CD14-positive monocyte (primary cell): ENCODE measurements at regions not wholly inside any gene's neighbourhood (a gene's known extent, or its start where the extent isn't known, plus 50 kb on each side); places are given as distances from the start of the nearest gene placed in this dataset.

Experiments
- DNase-seq, 3 donors: peaks; one replicate each; pipeline ENCODE4 v3.0.0-alpha.2; 2011 to 2022
- H2AFZ ChIP-seq: 2 replicates; pipeline ENCODE4 v1.6.0; 2012; ENCODE audit warnings: mild to moderate bottlenecking, low read depth, low read length, inconsistent platforms; ENCODE audit not compliant: insufficient read depth, poor library complexity, severe bottlenecking
- H3K27ac ChIP-seq, 2 donors: 1 replicate in 1 of 2; 2 replicates in 1 of 2; pipeline ENCODE4 v1.5.1; 2012 to 2013; ENCODE audit warnings: low read length in 2 of 2, control low read depth in 1 of 2, inconsistent platforms in 1 of 2, low read depth in 1 of 2, mild to moderate bottlenecking in 1 of 2
- H3K27me3 ChIP-seq, 2 donors: one replicate each; pipeline versions ENCODE4 v1.6.0 to v1.6.1; 2011 to 2013; ENCODE audit warnings: low read length in 2 of 2; ENCODE audit not compliant: control insufficient read depth in 2 of 2, insufficient read depth in 2 of 2
- H3K36me3 ChIP-seq, 2 donors: replicated peaks in 1 of 2; 1 replicate in 1 of 2; 2 replicates in 1 of 2; pipeline versions ENCODE4 v1.5.1 to v1.6.1; 2012 to 2013; ENCODE audit warnings: low read length in 2 of 2, control low read depth in 1 of 2, inconsistent platforms in 1 of 2, mild to moderate bottlenecking in 1 of 2; ENCODE audit not compliant: insufficient read depth in 2 of 2, control insufficient read depth in 1 of 2
- H3K4me1 ChIP-seq, 2 donors: 1 replicate in 1 of 2; 2 replicates in 1 of 2; pipeline versions ENCODE4 v1.5.1 to v1.6.1; 2012 to 2013; ENCODE audit warnings: low read length in 2 of 2, control low read depth in 1 of 2, inconsistent platforms in 1 of 2, mild to moderate bottlenecking in 1 of 2, moderate library complexity in 1 of 2; ENCODE audit not compliant: insufficient read depth in 2 of 2, control insufficient read depth in 1 of 2
- H3K4me2 ChIP-seq: replicated peaks from 2 replicates; pipeline ENCODE3; 2012; ENCODE audit warnings: low read length, moderate library complexity, mild to moderate bottlenecking; ENCODE audit not compliant: poor library complexity, severe bottlenecking; ENCODE audit errors: extremely low read depth
- H3K4me3 ChIP-seq, 3 experiments: fragments of 200-600 bp in 1 of 3; sonication (generic) in 1 of 3; replicated peaks in 1 of 3; 1 replicate in 2 of 3; 2 replicates in 1 of 3; pipeline ENCODE4 v1.5.1; 2011 to 2013; ENCODE audit warnings: low read length in 3 of 3, mild to moderate bottlenecking in 3 of 3, control low read depth in 2 of 3, low read depth in 2 of 3, inconsistent platforms in 1 of 3, moderate library complexity in 1 of 3
- H3K79me2 ChIP-seq: 2 replicates; pipeline ENCODE4 v1.6.0; 2012; ENCODE audit warnings: mild to moderate bottlenecking, control low read depth, inconsistent platforms, low read length, moderate library complexity; ENCODE audit not compliant: insufficient read depth
- H3K9ac ChIP-seq: 2 replicates; pipeline ENCODE4 v1.6.0; 2017; ENCODE audit warnings: low read length, mild to moderate bottlenecking; ENCODE audit not compliant: insufficient read depth, poor library complexity, severe bottlenecking
- H3K9me3 ChIP-seq, 2 donors: replicated peaks in 1 of 2; 1 replicate in 1 of 2; 2 replicates in 1 of 2; pipeline versions ENCODE4 v1.5.1 to v1.6.1; 2012 to 2013; ENCODE audit warnings: low read length in 2 of 2, control low read depth in 1 of 2; ENCODE audit not compliant: control insufficient read depth in 1 of 2, insufficient read depth in 1 of 2
- H4K20me1 ChIP-seq: 2 replicates; pipeline ENCODE4 v1.6.0; 2012; ENCODE audit warnings: mild to moderate bottlenecking, low read length, control low read depth, moderate library complexity; ENCODE audit not compliant: insufficient read depth
- H3K27ac Mint-ChIP-seq, 7 donors: one replicate each; pipeline ENCODE4 v1.8.0; 2020; ENCODE audit warnings: mild to moderate bottlenecking in 7 of 7, mixed read lengths in 7 of 7, moderate library complexity in 6 of 7, inconsistent platforms in 2 of 7
- H3K27me3 Mint-ChIP-seq, 3 donors: one replicate each; pipeline ENCODE4 v1.8.0; 2021 to 2022; ENCODE audit warnings: low read depth in 3 of 3, mild to moderate bottlenecking in 3 of 3, mixed read lengths in 3 of 3, moderate library complexity in 3 of 3, inconsistent platforms in 1 of 3
- H3K36me3 Mint-ChIP-seq, 2 donors: one replicate each; pipeline ENCODE4 v1.8.0; 2020; ENCODE audit warnings: mixed read lengths in 2 of 2, inconsistent platforms in 1 of 2, mild to moderate bottlenecking in 1 of 2
- H3K4me1 Mint-ChIP-seq: one replicate; pipeline ENCODE4 v1.8.0; 2020; ENCODE audit warnings: mild to moderate bottlenecking, mixed read lengths
- H3K4me3 Mint-ChIP-seq, 2 donors: one replicate each; pipeline ENCODE4 v1.8.0; 2020; ENCODE audit warnings: mild to moderate bottlenecking in 2 of 2, mixed read lengths in 2 of 2, moderate library complexity in 1 of 2
- H3K9me3 Mint-ChIP-seq, 7 donors: one replicate each; pipeline ENCODE4 v1.8.0; 2020 to 2022; ENCODE audit warnings: mixed read lengths in 7 of 7, mild to moderate bottlenecking in 6 of 7, moderate library complexity in 6 of 7, inconsistent platforms in 2 of 7
- WGBS: methylation state at CpG from one replicate; pipeline ENCODE4 v1.1.5; 2013; ENCODE audit warnings: missing lambda C conversion rate; ENCODE audit not compliant: insufficient coverage; 5-methylcytosine and 5-hydroxymethylcytosine counted together
- intact Hi-C, 2 donors: fragments of 100-400 bp; cut with micrococcal nuclease; formaldehyde crosslinking; loops; one replicate each; pipeline versions ENCODE4 v1.15.0 to v1.15.1; 2023
- TF ChIP-seq, protein P1 (sequence below): fragments of 200-600 bp; IDR thresholded peaks from one replicate; pipeline ENCODE4 v1.8.0; 2022; ENCODE audit warnings: antibody characterized with exemption, mild to moderate bottlenecking

DNA sequence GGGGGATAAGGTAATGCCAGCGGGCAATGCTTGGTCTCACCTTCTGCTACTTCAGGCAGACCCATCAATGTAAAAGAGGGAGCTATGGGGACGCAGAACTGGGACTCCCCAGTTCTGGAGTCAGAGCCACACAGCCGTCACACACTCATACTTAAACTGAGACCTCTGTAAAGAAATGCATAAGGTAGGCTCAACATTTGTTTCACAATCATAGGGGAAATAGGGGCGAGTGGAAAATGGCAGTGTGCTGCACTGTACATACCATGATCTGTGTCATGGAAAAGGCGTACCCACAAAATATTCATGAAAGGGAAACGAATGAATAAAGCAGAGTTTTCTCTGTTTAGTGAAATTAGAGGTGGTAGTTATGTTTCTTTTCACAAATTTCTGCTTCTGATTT is 318.0 kb upstream of the NPVF start:
- H3K36me3 Mint-ChIP-seq, result no peaks in the 10 kb centered on the region

GRCh38 chr7:25549271-25549921 is 321.1 kb upstream of the NPVF start:
- Histone ChIP-seq H2AFZ (no peak overlapping the region), H3K27ac (no peak overlapping the region), H3K79me2 (no peaks in the 10 kb centered on the region), H3K27me3 (no peaks in the 10 kb centered on the region), H3K9me3 (no peaks in the 10 kb centered on the region), H3K9ac (no peak overlapping the region), H3K4me2 (no peak overlapping the region), H3K4me1 (no peaks in the 10 kb centered on the region), H3K4me3 (no peak overlapping the region), H3K36me3 (no peaks in the 10 kb centered on the region), H4K20me1 (no peaks in the 10 kb centered on the region)
- Mint-ChIP-seq H3K27me3 (peaks cover 3 to 4% (median 4%) of the 10 kb centered on the region in 3 donors), H3K36me3 (no peaks in the 10 kb centered on the region), H3K4me1 (no peaks in the 10 kb centered on the region), H3K4me3 (no peak overlapping the region), H3K9me3 (peaks cover 0 to 2% (median 0%) of the 10 kb centered on the region in 7 donors), H3K27ac (no peak overlapping the region)
- intact Hi-C loops, result no loop called here
- TF ChIP-seq, protein P1, sequence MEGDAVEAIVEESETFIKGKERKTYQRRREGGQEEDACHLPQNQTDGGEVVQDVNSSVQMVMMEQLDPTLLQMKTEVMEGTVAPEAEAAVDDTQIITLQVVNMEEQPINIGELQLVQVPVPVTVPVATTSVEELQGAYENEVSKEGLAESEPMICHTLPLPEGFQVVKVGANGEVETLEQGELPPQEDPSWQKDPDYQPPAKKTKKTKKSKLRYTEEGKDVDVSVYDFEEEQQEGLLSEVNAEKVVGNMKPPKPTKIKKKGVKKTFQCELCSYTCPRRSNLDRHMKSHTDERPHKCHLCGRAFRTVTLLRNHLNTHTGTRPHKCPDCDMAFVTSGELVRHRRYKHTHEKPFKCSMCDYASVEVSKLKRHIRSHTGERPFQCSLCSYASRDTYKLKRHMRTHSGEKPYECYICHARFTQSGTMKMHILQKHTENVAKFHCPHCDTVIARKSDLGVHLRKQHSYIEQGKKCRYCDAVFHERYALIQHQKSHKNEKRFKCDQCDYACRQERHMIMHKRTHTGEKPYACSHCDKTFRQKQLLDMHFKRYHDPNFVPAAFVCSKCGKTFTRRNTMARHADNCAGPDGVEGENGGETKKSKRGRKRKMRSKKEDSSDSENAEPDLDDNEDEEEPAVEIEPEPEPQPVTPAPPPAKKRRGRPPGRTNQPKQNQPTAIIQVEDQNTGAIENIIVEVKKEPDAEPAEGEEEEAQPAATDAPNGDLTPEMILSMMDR, result no peak
- no peak for DNase-seq
- WGBS, result 94% methylated on average over 3 of the region's 6 CpGs

More for the DNA sequence above, 318.0 kb upstream of the NPVF start:
- Histone ChIP-seq H3K27me3 (no peaks in the 10 kb centered on the region), H3K9ac (no peak overlapping the region), H3K4me3 (no peak overlapping the region), H3K27ac (no peak overlapping the region), H3K36me3 (no peaks in the 10 kb centered on the region), H3K79me2 (no peaks in the 10 kb centered on the region), H3K4me1 (no peaks in the 10 kb centered on the region), H3K4me2 (no peak overlapping the region), H4K20me1 (no peaks in the 10 kb centered on the region), H2AFZ (no peak overlapping the region), H3K9me3 (no peaks in the 10 kb centered on the region)
- Mint-ChIP-seq H3K9me3 (peaks cover 0 to 2% (median 0%) of the 10 kb centered on the region in 7 donors), H3K4me1 (no peaks in the 10 kb centered on the region), H3K4me3 (no peak overlapping the region), H3K27ac (no peak overlapping the region), H3K27me3 (peaks cover 3 to 8% (median 7%) of the 10 kb centered on the region in 3 donors)
- intact Hi-C loops, result no loop called here
- DNase-seq, result no peak
- WGBS, result no CpG with 5 or more reads among the region's 6 CpGs
- TF ChIP-seq, protein P1, result no peak
